ENCODE measurements at regions not wholly inside any gene's neighbourhood (a gene's known extent, or its start where the extent isn't known, plus 50 kb on each side); places are given as distances from the start of the nearest gene placed in this dataset.
A peak's percentile ranks its signal among the peaks of the same experiment; 100 is the strongest.

GRCh38 chr3:137509354-137510045, 254.6 kb upstream of the SOX14 start:
- no peak for TF ChIP-seq CTCF (IDR thresholded peaks at IDR 0.05; ENCODE audit: low read depth, low read length, missing control alignments)
- no peak overlapping the region for H3K4me3 ChIP-seq (ENCODE audit: low read depth, low read length)
- DNase-seq (ENCODE audit: low read depth), result no peak

GRCh38 chr3:137511655-137512054, 252.5 kb upstream of the SOX14 start:
- no peak overlapping the region for H3K4me3 ChIP-seq (ENCODE audit: low read depth, low read length)
- no peak for TF ChIP-seq CTCF (IDR thresholded peaks at IDR 0.05; ENCODE audit: low read depth, low read length, missing control alignments)
- no peak for DNase-seq (ENCODE audit: low read depth)

GRCh38 chr3:137514853-137515252, 249.3 kb upstream of the SOX14 start:
- no peak for DNase-seq (ENCODE audit: low read depth)
- H3K4me3 ChIP-seq (ENCODE audit: low read depth, low read length), result no peak overlapping the region
- peak; percentile 15 for TF ChIP-seq CTCF (IDR thresholded peaks at IDR 0.05; ENCODE audit: low read depth, low read length, missing control alignments)

- no peak for DNase-seq (ENCODE audit: low read depth)
- no peak overlapping the region for H3K4me3 ChIP-seq (ENCODE audit: low read depth, low read length)
- no peak for TF ChIP-seq CTCF (IDR thresholded peaks at IDR 0.05; ENCODE audit: low read depth, low read length, missing control alignments)
These were observed 244.5 kb upstream of the SOX14 start for GRCh38 chr3:137519602-137520001.

- no peak for DNase-seq (ENCODE audit: low read depth)
- TF ChIP-seq CTCF (IDR thresholded peaks at IDR 0.05; ENCODE audit: low read depth, low read length, missing control alignments), result no peak
- H3K4me3 ChIP-seq (ENCODE audit: low read depth, low read length), result no peak overlapping the region
These were observed 239.4 kb upstream of the SOX14 start for GRCh38 chr3:137524751-137525150.

GRCh38 chr3:137525471-137525870, 238.6 kb upstream of the SOX14 start:
- no peak for TF ChIP-seq CTCF (IDR thresholded peaks at IDR 0.05; ENCODE audit: low read depth, low read length, missing control alignments)
- H3K4me3 ChIP-seq (ENCODE audit: low read depth, low read length), result no peak overlapping the region
- no peak for DNase-seq (ENCODE audit: low read depth)

- no peak for TF ChIP-seq CTCF (IDR thresholded peaks at IDR 0.05; ENCODE audit: low read depth, low read length, missing control alignments)
- DNase-seq (ENCODE audit: low read depth), result no peak
- no peak overlapping the region for H3K4me3 ChIP-seq (ENCODE audit: low read depth, low read length)
These were observed 222.1 kb upstream of the SOX14 start for GRCh38 chr3:137542049-137542448.

All from GM12864 (cell line).